Activated T-helper 1 cell treated with anti-CD3 and anti-CD28 coated beads, Interleukin-12 subunit alpha, Interleukin-12 subunit beta, Interleukin-2, Interleukin-4 antibody, amounts not matched to agents 30 ng/mL and 10 ng/mL and 1 ng/mL, durations not matched to agents 14 hours and 24 hours and 36 hours (primary cell): ENCODE measurements at regions not wholly inside any gene's neighbourhood (a gene's known extent, or its start where the extent isn't known, plus 50 kb on each side); places are given as distances from the start of the nearest gene placed in this dataset.
"Not testable (repeated sequence)": the region's sequence is repeated elsewhere in the genome, so short reads cannot be mapped to it uniquely, and the experiment has no call there.

ENCODE experiments used
- DNase-seq: peaks from one replicate; pipeline ENCODE4 v3.0.0; 2021; ENCODE audit warnings: low spot score
- H3K27ac Mint-ChIP-seq: one replicate; pipeline ENCODE4 v1.8.0; 2021; ENCODE audit warnings: mild to moderate bottlenecking, mixed read lengths
- H3K27me3 Mint-ChIP-seq: one replicate; pipeline ENCODE4 v1.8.0; 2022; ENCODE audit warnings: mild to moderate bottlenecking, moderate library complexity, mixed read lengths; ENCODE audit not compliant: insufficient read depth
- H3K36me3 Mint-ChIP-seq: one replicate; pipeline ENCODE4 v1.8.0; 2021; ENCODE audit warnings: low read depth, mixed read lengths
- H3K4me1 Mint-ChIP-seq: one replicate; pipeline ENCODE4 v1.8.0; 2021; ENCODE audit warnings: low read depth, mixed read lengths
- H3K4me3 Mint-ChIP-seq: one replicate; pipeline ENCODE4 v1.8.0; 2021; ENCODE audit warnings: mild to moderate bottlenecking, moderate library complexity, mixed read lengths
- H3K9me3 Mint-ChIP-seq: one replicate; pipeline ENCODE4 v1.8.0; 2021; ENCODE audit warnings: mixed read lengths
- intact Hi-C: fragments of 100-400 bp; cut with micrococcal nuclease; formaldehyde crosslinking; loops from one replicate; pipeline ENCODE4 v1.15.1; 2024

GRCh38 chr2:125796784-125797183 is 859.2 kb upstream of the GYPC start:
- Mint-ChIP-seq H3K4me3 (no peak overlapping the region), H3K27me3 (no peaks in the 10 kb centered on the region), H3K27ac (no peak overlapping the region)

GRCh38 chr2:125797192-125797591 is 858.8 kb upstream of the GYPC start:
- Mint-ChIP-seq H3K9me3 (peaks cover 10% of the 10 kb centered on the region), H3K27ac (no peak overlapping the region), H3K36me3 (no peaks in the 10 kb centered on the region), H3K4me3 (no peak overlapping the region), H3K4me1 (no peaks in the 10 kb centered on the region), H3K27me3 (no peaks in the 10 kb centered on the region)
- no peak for DNase-seq
- intact Hi-C loops = no loop called here

More at GRCh38 chr2:125796784-125797183, 859.2 kb upstream of the GYPC start:
- H3K4me1 Mint-ChIP-seq = no peaks in the 10 kb centered on the region
- H3K36me3 Mint-ChIP-seq = no peaks in the 10 kb centered on the region
- DNase-seq = no peak
- H3K9me3 Mint-ChIP-seq = peaks cover 10% of the 10 kb centered on the region
- intact Hi-C loops = no loop called here

GRCh38 chr2:125822746-125823145 is 833.2 kb upstream of the GYPC start:
- no peaks in the 10 kb centered on the region for H3K27me3 Mint-ChIP-seq
- no peak for DNase-seq
- intact Hi-C loops = no loop called here
- no peak overlapping the region for H3K27ac Mint-ChIP-seq
- no peak overlapping the region for H3K4me3 Mint-ChIP-seq
- peaks cover 6% of the 10 kb centered on the region for H3K9me3 Mint-ChIP-seq
- H3K36me3 Mint-ChIP-seq = no peaks in the 10 kb centered on the region
- H3K4me1 Mint-ChIP-seq = no peaks in the 10 kb centered on the region

GRCh38 chr2:125825781-125826180 is 830.2 kb upstream of the GYPC start:
- H3K27ac Mint-ChIP-seq, DNase-seq, intact Hi-C loops, H3K4me3 Mint-ChIP-seq, H3K9me3 Mint-ChIP-seq, H3K4me1 Mint-ChIP-seq, H3K27me3 Mint-ChIP-seq, H3K36me3 Mint-ChIP-seq: not testable (repeated sequence)

- H3K9me3 Mint-ChIP-seq = no peaks in the 10 kb centered on the region
These were observed 818.8 kb upstream of the GYPC start for GRCh38 chr2:125837128-125837527.

GRCh38 chr2:125837611-125838010 is 818.3 kb upstream of the GYPC start:
- H3K27ac Mint-ChIP-seq = no peak overlapping the region
- no peaks in the 10 kb centered on the region for H3K27me3 Mint-ChIP-seq
- no peak for DNase-seq
- H3K4me1 Mint-ChIP-seq = no peaks in the 10 kb centered on the region
- H3K9me3 Mint-ChIP-seq = no peaks in the 10 kb centered on the region
- H3K36me3 Mint-ChIP-seq = no peaks in the 10 kb centered on the region
- no peak overlapping the region for H3K4me3 Mint-ChIP-seq
- intact Hi-C loops = no loop called here

More at GRCh38 chr2:125837128-125837527, 818.8 kb upstream of the GYPC start:
- no peak overlapping the region for H3K4me3 Mint-ChIP-seq
- intact Hi-C loops = no loop called here
- no peak for DNase-seq
- H3K36me3 Mint-ChIP-seq = no peaks in the 10 kb centered on the region
- H3K27me3 Mint-ChIP-seq = no peaks in the 10 kb centered on the region
- H3K4me1 Mint-ChIP-seq = no peaks in the 10 kb centered on the region
- H3K27ac Mint-ChIP-seq = no peak overlapping the region

GRCh38 chr2:125839945-125840344 is 816.0 kb upstream of the GYPC start:
- no peaks in the 10 kb centered on the region for H3K9me3 Mint-ChIP-seq
- intact Hi-C loops = no loop called here
- no peaks in the 10 kb centered on the region for H3K4me1 Mint-ChIP-seq
- no peak overlapping the region for H3K27ac Mint-ChIP-seq
- no peaks in the 10 kb centered on the region for H3K27me3 Mint-ChIP-seq
- H3K36me3 Mint-ChIP-seq = no peaks in the 10 kb centered on the region
- no peak overlapping the region for H3K4me3 Mint-ChIP-seq
- DNase-seq = no peak

- no peak overlapping the region for H3K27ac Mint-ChIP-seq
- H3K4me3 Mint-ChIP-seq = no peak overlapping the region
- no peaks in the 10 kb centered on the region for H3K27me3 Mint-ChIP-seq
- no peak for DNase-seq
- no peaks in the 10 kb centered on the region for H3K9me3 Mint-ChIP-seq
- H3K36me3 Mint-ChIP-seq = no peaks in the 10 kb centered on the region
- intact Hi-C loops = no loop called here
- H3K4me1 Mint-ChIP-seq = no peaks in the 10 kb centered on the region
These were observed 813.9 kb upstream of the GYPC start for GRCh38 chr2:125842041-125842440.

GRCh38 chr2:125850541-125850940 is 805.4 kb upstream of the GYPC start:
- intact Hi-C loops = no loop called here
- no peak overlapping the region for H3K27ac Mint-ChIP-seq
- H3K4me1 Mint-ChIP-seq = no peaks in the 10 kb centered on the region
- H3K36me3 Mint-ChIP-seq = no peaks in the 10 kb centered on the region
- no peaks in the 10 kb centered on the region for H3K9me3 Mint-ChIP-seq
- H3K4me3 Mint-ChIP-seq = no peak overlapping the region
- DNase-seq = no peak
- no peaks in the 10 kb centered on the region for H3K27me3 Mint-ChIP-seq

GRCh38 chr2:125852364-125852763 is 803.6 kb upstream of the GYPC start:
- H3K27ac Mint-ChIP-seq = no peak overlapping the region
- DNase-seq = no peak
- no peaks in the 10 kb centered on the region for H3K4me1 Mint-ChIP-seq
- H3K9me3 Mint-ChIP-seq = no peaks in the 10 kb centered on the region
- intact Hi-C loops = no loop called here
- no peak overlapping the region for H3K4me3 Mint-ChIP-seq
- no peaks in the 10 kb centered on the region for H3K27me3 Mint-ChIP-seq
- H3K36me3 Mint-ChIP-seq = no peaks in the 10 kb centered on the region

- no peak overlapping the region for H3K4me3 Mint-ChIP-seq
- no peaks in the 10 kb centered on the region for H3K27me3 Mint-ChIP-seq
- no peak for DNase-seq
- H3K4me1 Mint-ChIP-seq = no peaks in the 10 kb centered on the region
- intact Hi-C loops = no loop called here
- H3K27ac Mint-ChIP-seq = no peak overlapping the region
- H3K9me3 Mint-ChIP-seq = no peaks in the 10 kb centered on the region
- H3K36me3 Mint-ChIP-seq = no peaks in the 10 kb centered on the region
These were observed 802.3 kb upstream of the GYPC start for GRCh38 chr2:125853626-125854025.

GRCh38 chr2:125855204-125855603 is 800.8 kb upstream of the GYPC start:
- H3K36me3 Mint-ChIP-seq = no peaks in the 10 kb centered on the region
- intact Hi-C loops = no loop called here
- DNase-seq = no peak
- no peak overlapping the region for H3K27ac Mint-ChIP-seq
- H3K4me1 Mint-ChIP-seq = no peaks in the 10 kb centered on the region
- no peak overlapping the region for H3K4me3 Mint-ChIP-seq
- no peaks in the 10 kb centered on the region for H3K9me3 Mint-ChIP-seq
- no peaks in the 10 kb centered on the region for H3K27me3 Mint-ChIP-seq

- Mint-ChIP-seq H3K9me3 (no peaks in the 10 kb centered on the region), H3K4me3 (no peak overlapping the region), H3K27me3 (no peaks in the 10 kb centered on the region), H3K4me1 (no peaks in the 10 kb centered on the region), H3K27ac (no peak overlapping the region), H3K36me3 (no peaks in the 10 kb centered on the region)
- DNase-seq = no peak
- intact Hi-C loops = no loop called here
These were observed 797.8 kb upstream of the GYPC start for GRCh38 chr2:125857971-125858794.

GRCh38 chr2:125861461-125861860 is 794.5 kb upstream of the GYPC start:
- Mint-ChIP-seq H3K4me1 (no peaks in the 10 kb centered on the region), H3K9me3 (no peaks in the 10 kb centered on the region), H3K4me3 (no peak overlapping the region), H3K36me3 (no peaks in the 10 kb centered on the region), H3K27ac (no peak overlapping the region), H3K27me3 (no peaks in the 10 kb centered on the region)
- DNase-seq = no peak
- intact Hi-C loops = no loop called here
